Panc1 (cell line): ENCODE measurements at regions not wholly inside any gene's neighbourhood (a gene's known extent, or its start where the extent isn't known, plus 50 kb on each side); places are given as distances from the start of the nearest gene placed in this dataset.

ENCODE experiments used
- ATAC-seq: fragments of 200-7000 bp; cut with Tn5 transposase; 2 replicates; pipeline ENCODE4 v1.9.1; 2020; ENCODE audit warnings: mild to moderate bottlenecking, moderate library complexity
- BruUV-seq: library from RNA; stranded (reverse); fragments of 400-500 nt; replicated peaks from 2 replicates; lab custom pipeline; 2021; lab: Mats Ljungman, UMichigan
- CTCF ChIA-PET: fragments of 300-600 bp; sonication (Branson Sonifier 250); formaldehyde crosslinking; loops from one replicate; lab custom pipeline; 2022; ENCODE audit warnings: antibody characterized with exemption; lab: Charles Lee
- POLR2A ChIA-PET: fragments of 300-600 bp; sonication (Branson Sonifier 250); formaldehyde crosslinking; loops from one replicate; lab custom pipeline; 2022; ENCODE audit warnings: antibody characterized with exemption; lab: Charles Lee
- DNase-seq: peaks from one replicate; pipeline ENCODE4 v3.0.0-alpha.2; 2010; ENCODE audit warnings: low read depth, low spot score
- H3K27ac ChIP-seq: 2 replicates; pipeline ENCODE4 v1.5.1; 2011; ENCODE audit warnings: mild to moderate bottlenecking, low read length, inconsistent platforms
- H3K27me3 ChIP-seq: fragments of 200-500 bp; sonication (Bioruptor generic); 2 replicates; pipeline ENCODE4 v1.6.0; 2014; ENCODE audit warnings: low read length, inconsistent platforms; ENCODE audit not compliant: control insufficient read depth, insufficient read depth
- H3K36me3 ChIP-seq: fragments of 200-500 bp; sonication (Bioruptor generic); 2 replicates; pipeline ENCODE4 v1.5.1; 2014; ENCODE audit warnings: inconsistent platforms, mild to moderate bottlenecking, low read length, moderate library complexity; ENCODE audit not compliant: control insufficient read depth, insufficient read depth
- H3K4me1 ChIP-seq: 2 replicates; pipeline ENCODE4 v1.5.1; 2011; ENCODE audit warnings: inconsistent platforms, mild to moderate bottlenecking, low read length, moderate library complexity; ENCODE audit not compliant: control insufficient read depth, insufficient read depth
- H3K4me3 ChIP-seq, 2 experiments: 2 replicates each; pipeline ENCODE4 v1.5.1; 2011 to 2012; ENCODE audit warnings: low read depth in 2 of 2, low read length in 2 of 2, mild to moderate bottlenecking in 2 of 2, inconsistent platforms in 1 of 2, moderate library complexity in 1 of 2
- H3K9me3 ChIP-seq: fragments of 200-500 bp; sonication (Bioruptor generic); 2 replicates; pipeline ENCODE4 v1.5.1; 2014; ENCODE audit warnings: low read depth, mild to moderate bottlenecking, inconsistent platforms, low read length, moderate library complexity; ENCODE audit not compliant: control insufficient read depth, insufficient read depth
- CTCF ChIP-seq: fragments of 450-650 bp; IDR thresholded peaks from 2 replicates; pipeline ENCODE4 v1.5.1; 2017; ENCODE audit warnings: mild to moderate bottlenecking
- POLR2AphosphoS5 ChIP-seq: IDR thresholded peaks from 2 replicates; pipeline ENCODE4 v1.6.1; 2012; ENCODE audit warnings: mild to moderate bottlenecking, low read depth, low read length, moderate library complexity
- REST ChIP-seq, 2 experiments: IDR thresholded peaks; 2 replicates each; pipeline ENCODE4 v1.6.1; 2011 to 2012; ENCODE audit warnings: low read depth in 2 of 2, control low read depth in 1 of 2, low read length in 1 of 2, mild to moderate bottlenecking in 1 of 2, moderate library complexity in 1 of 2; ENCODE audit not compliant: insufficient read depth in 1 of 2
- SIN3A ChIP-seq: IDR thresholded peaks from 2 replicates; pipeline ENCODE4 v1.6.1; 2012; ENCODE audit warnings: low read depth, mild to moderate bottlenecking, low read length, moderate library complexity, borderline replicate concordance; ENCODE audit not compliant: insufficient read depth
- TCF7L2 ChIP-seq: IDR thresholded peaks from 2 replicates; pipeline ENCODE4 v1.6.1; 2011; ENCODE audit warnings: mild to moderate bottlenecking, low read depth, low read length, inconsistent platforms
- in situ Hi-C: cut with HindIII; loops from 2 replicates; pipeline ENCODE4 v1.10.0; 2016; ENCODE audit warnings: low sequenced_read_pairs, low pct_unique_long_range_greater_than_20kb
- intact Hi-C: fragments of 100-400 bp; cut with micrococcal nuclease; formaldehyde crosslinking; loops from one replicate; pipeline ENCODE4 v1.10.0; 2022; ENCODE audit not compliant: unreplicated experiment

- in situ Hi-C loops, result no loop called here
- Histone ChIP-seq H3K27me3 (no peaks in the 10 kb centered on the region), H3K36me3 (no peaks in the 10 kb centered on the region), H3K27ac (no peak overlapping the region), H3K9me3 (no peaks in the 10 kb centered on the region), H3K4me1 (no peaks in the 10 kb centered on the region), H3K4me3 (no peak overlapping the region)
- intact Hi-C loops, result no loop called here
- DNase-seq, result no peak
- ChIA-PET POLR2A (no interaction called here), CTCF (no interaction called here)
- BruUV-seq, result no TSS peak
- ATAC-seq, result no peak
- TF ChIP-seq TCF7L2 (no peak), REST (IDR thresholded peaks at IDR 0.05; ENCODE audit: insufficient read depth in 1 of 2, low read depth in 2 of 2, low read length in 1 of 2) (no peak), POLR2AphosphoS5 (no peak), SIN3A (no peak), CTCF (no peak)
Measured at GRCh38 chr17:36817483-36818048, 119.7 kb upstream of the LHX1 start.

GRCh38 chr17:36818134-36818825, 119.0 kb upstream of the LHX1 start:
- H3K4me1 ChIP-seq, result no peaks in the 10 kb centered on the region
- H3K27ac ChIP-seq, result no peak overlapping the region
- ChIA-PET POLR2A (no interaction called here), CTCF (no interaction called here)
- no peaks in the 10 kb centered on the region for H3K36me3 ChIP-seq
- H3K27me3 ChIP-seq, result no peaks in the 10 kb centered on the region
- intact Hi-C loops (no loop called here), in situ Hi-C loops (no loop called here)
- BruUV-seq, result no TSS peak
- TF ChIP-seq SIN3A (no peak), CTCF (no peak), REST (IDR thresholded peaks at IDR 0.05; ENCODE audit: insufficient read depth in 1 of 2, low read depth in 2 of 2, low read length in 1 of 2) (no peak), TCF7L2 (no peak), POLR2AphosphoS5 (no peak)
- no peak for DNase-seq
- no peak overlapping the region for H3K4me3 ChIP-seq
- H3K9me3 ChIP-seq, result no peaks in the 10 kb centered on the region
- no peak for ATAC-seq
